ENCODE measurements at regions not wholly inside any gene's neighbourhood (a gene's known extent, or its start where the extent isn't known, plus 50 kb on each side); places are given as distances from the start of the nearest gene placed in this dataset.

DNA sequence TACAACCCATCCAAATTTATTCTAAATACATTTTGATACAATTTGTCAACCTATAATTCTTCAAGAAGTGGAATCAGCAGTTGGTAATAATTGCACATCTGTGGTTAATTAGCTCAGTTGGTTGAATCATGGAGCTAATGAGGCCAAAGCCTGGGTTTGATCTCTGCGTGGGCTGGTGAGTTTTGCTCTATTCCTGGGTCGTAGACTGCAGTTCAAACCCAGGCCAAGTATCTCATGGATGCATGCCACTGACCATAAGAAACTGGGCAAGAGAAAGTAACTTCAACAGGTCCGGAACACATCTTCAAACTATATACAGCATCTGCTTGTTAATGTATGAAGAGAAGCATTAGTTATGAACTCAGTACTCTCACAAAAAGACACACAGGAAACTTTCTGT is 779.7 kb downstream of the USP25 start:
- Histone ChIP-seq H3K27me3 (ENCODE audit: insufficient read depth, poor library complexity, severe bottlenecking) (peaks cover 2% of the 10 kb centered on the region), H3K9me3 (ENCODE audit: severe bottlenecking) (no peaks in the 10 kb centered on the region), H3K4me3 (ENCODE audit: severe bottlenecking) (no peak overlapping the region), H3K36me3 (ENCODE audit: low read depth) (no peaks in the 10 kb centered on the region), H3K4me1 (ENCODE audit: insufficient read depth, poor library complexity, severe bottlenecking) (no peaks in the 10 kb centered on the region), H3K27ac (ENCODE audit: poor library complexity, severe bottlenecking) (no peak overlapping the region)
- TF ChIP-seq, protein P1, sequence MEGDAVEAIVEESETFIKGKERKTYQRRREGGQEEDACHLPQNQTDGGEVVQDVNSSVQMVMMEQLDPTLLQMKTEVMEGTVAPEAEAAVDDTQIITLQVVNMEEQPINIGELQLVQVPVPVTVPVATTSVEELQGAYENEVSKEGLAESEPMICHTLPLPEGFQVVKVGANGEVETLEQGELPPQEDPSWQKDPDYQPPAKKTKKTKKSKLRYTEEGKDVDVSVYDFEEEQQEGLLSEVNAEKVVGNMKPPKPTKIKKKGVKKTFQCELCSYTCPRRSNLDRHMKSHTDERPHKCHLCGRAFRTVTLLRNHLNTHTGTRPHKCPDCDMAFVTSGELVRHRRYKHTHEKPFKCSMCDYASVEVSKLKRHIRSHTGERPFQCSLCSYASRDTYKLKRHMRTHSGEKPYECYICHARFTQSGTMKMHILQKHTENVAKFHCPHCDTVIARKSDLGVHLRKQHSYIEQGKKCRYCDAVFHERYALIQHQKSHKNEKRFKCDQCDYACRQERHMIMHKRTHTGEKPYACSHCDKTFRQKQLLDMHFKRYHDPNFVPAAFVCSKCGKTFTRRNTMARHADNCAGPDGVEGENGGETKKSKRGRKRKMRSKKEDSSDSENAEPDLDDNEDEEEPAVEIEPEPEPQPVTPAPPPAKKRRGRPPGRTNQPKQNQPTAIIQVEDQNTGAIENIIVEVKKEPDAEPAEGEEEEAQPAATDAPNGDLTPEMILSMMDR (IDR thresholded peaks at IDR 0.05; ENCODE audit: poor library complexity, severe bottlenecking) = no peak
- DNase-seq (ENCODE audit: low spot score) = no peak
- no peak for ATAC-seq (ENCODE audit: low read depth)

GRCh38 chr21:16514316-16514715 is 784.5 kb downstream of the USP25 start:
- H3K9me3 ChIP-seq (ENCODE audit: severe bottlenecking) = no peaks in the 10 kb centered on the region
- no peak for ATAC-seq (ENCODE audit: low read depth)
- H3K27ac ChIP-seq (ENCODE audit: poor library complexity, severe bottlenecking) = no peak overlapping the region
- no peaks in the 10 kb centered on the region for H3K27me3 ChIP-seq (ENCODE audit: insufficient read depth, poor library complexity, severe bottlenecking)
- no peak for DNase-seq (ENCODE audit: low spot score)
- no peaks in the 10 kb centered on the region for H3K4me1 ChIP-seq (ENCODE audit: insufficient read depth, poor library complexity, severe bottlenecking)
- TF ChIP-seq, protein P1 (IDR thresholded peaks at IDR 0.05; ENCODE audit: poor library complexity, severe bottlenecking) = no peak
- no peaks in the 10 kb centered on the region for H3K36me3 ChIP-seq (ENCODE audit: low read depth)
- H3K4me3 ChIP-seq (ENCODE audit: severe bottlenecking) = no peak overlapping the region

DNA sequence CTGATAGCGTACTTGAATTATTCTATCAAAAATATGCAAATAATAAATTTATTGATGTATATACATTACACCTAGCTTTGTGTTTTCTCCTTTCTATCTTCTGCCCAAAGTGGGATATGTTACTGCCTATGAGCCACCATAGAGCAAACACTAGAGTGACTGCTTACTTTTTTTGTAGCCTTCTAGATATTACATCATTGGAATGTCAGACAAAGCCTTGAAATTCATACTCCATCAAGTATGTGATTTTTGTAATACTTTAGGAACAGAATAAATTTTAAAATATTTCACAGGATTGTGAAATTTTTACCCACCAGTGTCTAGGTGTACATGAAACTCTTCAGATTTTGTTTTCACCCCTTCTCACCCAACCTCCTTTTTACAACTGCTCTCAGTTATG is 787.6 kb downstream of the USP25 start:
- H3K9me3 ChIP-seq (ENCODE audit: severe bottlenecking) = no peaks in the 10 kb centered on the region
- H3K4me3 ChIP-seq (ENCODE audit: severe bottlenecking) = no peak overlapping the region
- H3K36me3 ChIP-seq (ENCODE audit: low read depth) = no peaks in the 10 kb centered on the region
- no peaks in the 10 kb centered on the region for H3K27me3 ChIP-seq (ENCODE audit: insufficient read depth, poor library complexity, severe bottlenecking)
- DNase-seq (ENCODE audit: low spot score) (no peak), ATAC-seq (ENCODE audit: low read depth) (no peak)
- TF ChIP-seq, protein P1 (IDR thresholded peaks at IDR 0.05; ENCODE audit: poor library complexity, severe bottlenecking) = no peak
- H3K27ac ChIP-seq (ENCODE audit: poor library complexity, severe bottlenecking) = no peak overlapping the region
- no peaks in the 10 kb centered on the region for H3K4me1 ChIP-seq (ENCODE audit: insufficient read depth, poor library complexity, severe bottlenecking)

DNA sequence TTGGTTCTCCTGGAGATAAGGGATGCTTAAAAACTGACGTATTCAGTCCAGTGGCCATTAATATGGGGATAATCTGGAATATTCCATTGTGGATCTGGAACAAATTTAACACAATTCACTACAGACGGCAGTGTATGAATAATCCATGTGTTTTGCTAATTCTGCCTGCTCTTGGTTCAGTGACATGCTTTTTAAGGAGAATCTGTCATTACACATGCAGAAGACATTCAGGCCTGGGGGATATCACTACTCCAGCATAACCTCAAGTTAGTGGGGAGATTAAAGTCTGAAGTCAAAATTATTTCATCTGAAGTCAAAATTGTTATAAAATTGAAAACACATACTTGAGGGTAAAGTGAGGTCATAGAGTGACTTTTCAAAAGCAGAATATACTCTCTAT is 789.3 kb downstream of the USP25 start:
- DNase-seq (ENCODE audit: low spot score) = no peak

DNA sequence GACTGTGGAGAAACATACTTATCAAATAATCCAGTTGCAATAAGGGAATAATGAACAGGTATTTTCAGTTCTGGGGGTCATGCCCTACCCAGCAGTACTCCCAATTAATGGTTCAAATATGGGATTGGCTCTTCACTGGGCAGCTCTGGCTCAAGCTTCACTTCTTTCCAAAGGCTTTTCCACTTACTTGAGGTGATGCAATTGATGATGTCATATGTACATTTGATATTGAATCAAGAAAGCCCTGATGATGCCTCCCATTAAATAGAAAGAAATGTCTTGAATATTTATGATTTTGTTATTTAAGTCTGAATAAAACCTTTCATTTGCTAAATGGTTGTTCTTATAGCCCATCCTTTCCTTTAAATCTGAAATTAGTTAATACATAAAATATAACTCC is 789.9 kb downstream of the USP25 start:
- Histone ChIP-seq H3K27me3 (ENCODE audit: insufficient read depth, poor library complexity, severe bottlenecking) (no peaks in the 10 kb centered on the region), H3K27ac (ENCODE audit: poor library complexity, severe bottlenecking) (no peak overlapping the region), H3K36me3 (ENCODE audit: low read depth) (no peaks in the 10 kb centered on the region), H3K9me3 (ENCODE audit: severe bottlenecking) (no peaks in the 10 kb centered on the region), H3K4me1 (ENCODE audit: insufficient read depth, poor library complexity, severe bottlenecking) (no peaks in the 10 kb centered on the region), H3K4me3 (ENCODE audit: severe bottlenecking) (no peak overlapping the region)
- DNase-seq (ENCODE audit: low spot score) (no peak), ATAC-seq (ENCODE audit: low read depth) (no peak)
- TF ChIP-seq, protein P1 (IDR thresholded peaks at IDR 0.05; ENCODE audit: poor library complexity, severe bottlenecking) = no peak

More for the DNA sequence above, 789.3 kb downstream of the USP25 start:
- Histone ChIP-seq H3K27me3 (ENCODE audit: insufficient read depth, poor library complexity, severe bottlenecking) (no peaks in the 10 kb centered on the region), H3K27ac (ENCODE audit: poor library complexity, severe bottlenecking) (no peak overlapping the region), H3K9me3 (ENCODE audit: severe bottlenecking) (no peaks in the 10 kb centered on the region), H3K4me3 (ENCODE audit: severe bottlenecking) (no peak overlapping the region), H3K36me3 (ENCODE audit: low read depth) (no peaks in the 10 kb centered on the region), H3K4me1 (ENCODE audit: insufficient read depth, poor library complexity, severe bottlenecking) (no peaks in the 10 kb centered on the region)
- ATAC-seq (ENCODE audit: low read depth) = no peak
- TF ChIP-seq, protein P1 (IDR thresholded peaks at IDR 0.05; ENCODE audit: poor library complexity, severe bottlenecking) = no peak

Data from RWPE2 (cell line).